Progenitor cell of endocrine pancreas (in vitro differentiated cells): ENCODE measurements at regions not wholly inside any gene's neighbourhood (a gene's known extent, or its start where the extent isn't known, plus 50 kb on each side); places are given as distances from the start of the nearest gene placed in this dataset.

Experiments
- DNase-seq: peaks from one replicate; pipeline ENCODE4 v3.0.0; 2021; ENCODE audit warnings: low spot score; ENCODE audit not compliant: unreplicated experiment
- H3K27ac Mint-ChIP-seq: 2 replicates; pipeline ENCODE4 v1.8.0; 2021; ENCODE audit warnings: mild to moderate bottlenecking, moderate library complexity, mixed read lengths
- H3K27me3 Mint-ChIP-seq: 2 replicates; pipeline ENCODE4 v1.8.0; 2021; ENCODE audit warnings: mixed read lengths
- H3K36me3 Mint-ChIP-seq: 2 replicates; pipeline ENCODE4 v1.8.0; 2022; ENCODE audit warnings: mixed read lengths; ENCODE audit not compliant: insufficient read depth
- H3K4me1 Mint-ChIP-seq: 2 replicates; pipeline ENCODE4 v1.8.0; 2021; ENCODE audit warnings: low read depth, mixed read lengths
- H3K4me3 Mint-ChIP-seq: 2 replicates; pipeline ENCODE4 v1.8.0; 2021; ENCODE audit warnings: low read depth, mild to moderate bottlenecking, moderate library complexity, mixed read lengths
- H3K9me3 Mint-ChIP-seq: 2 replicates; pipeline ENCODE4 v1.8.0; 2021; ENCODE audit warnings: low read depth, mixed read lengths
- TF ChIP-seq, protein P1 (sequence below): fragments of 200-600 bp; sonication (generic); IDR thresholded peaks from one replicate; pipeline ENCODE4 v1.5.0; 2021; ENCODE audit warnings: antibody characterized with exemption, mild to moderate bottlenecking; ENCODE audit not compliant: unreplicated experiment

DNA sequence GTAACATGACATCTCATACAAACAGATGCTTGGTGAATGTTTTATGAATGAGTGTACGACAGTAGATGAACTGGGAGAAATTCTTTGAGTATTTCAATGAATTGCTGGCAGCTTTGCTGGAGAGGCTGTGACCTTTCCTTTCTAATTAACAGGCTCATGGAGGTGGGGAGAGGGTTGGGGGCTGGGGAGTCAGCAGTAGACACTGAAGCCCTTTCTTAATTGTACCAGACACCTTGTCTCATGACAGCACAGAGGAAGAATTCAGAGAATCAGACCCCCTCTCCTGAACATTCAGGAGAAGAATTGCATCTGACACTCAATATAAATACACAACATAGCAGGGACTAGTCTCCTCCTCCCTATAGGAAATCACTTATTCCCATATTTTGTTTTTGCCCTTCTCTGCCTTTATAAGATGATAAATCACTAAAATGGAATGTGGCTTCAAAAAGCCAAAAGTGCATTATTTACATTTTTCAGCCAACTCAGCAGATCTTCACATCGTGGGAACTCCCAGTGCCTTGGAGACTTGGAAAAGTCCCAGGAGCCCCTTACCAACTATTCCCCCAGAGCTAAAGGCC, 66.2 kb upstream of the TPM1 start:
- TF ChIP-seq, protein P1, sequence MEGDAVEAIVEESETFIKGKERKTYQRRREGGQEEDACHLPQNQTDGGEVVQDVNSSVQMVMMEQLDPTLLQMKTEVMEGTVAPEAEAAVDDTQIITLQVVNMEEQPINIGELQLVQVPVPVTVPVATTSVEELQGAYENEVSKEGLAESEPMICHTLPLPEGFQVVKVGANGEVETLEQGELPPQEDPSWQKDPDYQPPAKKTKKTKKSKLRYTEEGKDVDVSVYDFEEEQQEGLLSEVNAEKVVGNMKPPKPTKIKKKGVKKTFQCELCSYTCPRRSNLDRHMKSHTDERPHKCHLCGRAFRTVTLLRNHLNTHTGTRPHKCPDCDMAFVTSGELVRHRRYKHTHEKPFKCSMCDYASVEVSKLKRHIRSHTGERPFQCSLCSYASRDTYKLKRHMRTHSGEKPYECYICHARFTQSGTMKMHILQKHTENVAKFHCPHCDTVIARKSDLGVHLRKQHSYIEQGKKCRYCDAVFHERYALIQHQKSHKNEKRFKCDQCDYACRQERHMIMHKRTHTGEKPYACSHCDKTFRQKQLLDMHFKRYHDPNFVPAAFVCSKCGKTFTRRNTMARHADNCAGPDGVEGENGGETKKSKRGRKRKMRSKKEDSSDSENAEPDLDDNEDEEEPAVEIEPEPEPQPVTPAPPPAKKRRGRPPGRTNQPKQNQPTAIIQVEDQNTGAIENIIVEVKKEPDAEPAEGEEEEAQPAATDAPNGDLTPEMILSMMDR: no peak
- Mint-ChIP-seq H3K4me3 (no peak overlapping the region), H3K4me1 (peaks cover 7% of the 10 kb centered on the region), H3K27me3 (peaks cover 3% of the 10 kb centered on the region), H3K36me3 (no peaks in the 10 kb centered on the region), H3K9me3 (no peaks in the 10 kb centered on the region), H3K27ac (no peak overlapping the region)
- DNase-seq: no peak

DNA sequence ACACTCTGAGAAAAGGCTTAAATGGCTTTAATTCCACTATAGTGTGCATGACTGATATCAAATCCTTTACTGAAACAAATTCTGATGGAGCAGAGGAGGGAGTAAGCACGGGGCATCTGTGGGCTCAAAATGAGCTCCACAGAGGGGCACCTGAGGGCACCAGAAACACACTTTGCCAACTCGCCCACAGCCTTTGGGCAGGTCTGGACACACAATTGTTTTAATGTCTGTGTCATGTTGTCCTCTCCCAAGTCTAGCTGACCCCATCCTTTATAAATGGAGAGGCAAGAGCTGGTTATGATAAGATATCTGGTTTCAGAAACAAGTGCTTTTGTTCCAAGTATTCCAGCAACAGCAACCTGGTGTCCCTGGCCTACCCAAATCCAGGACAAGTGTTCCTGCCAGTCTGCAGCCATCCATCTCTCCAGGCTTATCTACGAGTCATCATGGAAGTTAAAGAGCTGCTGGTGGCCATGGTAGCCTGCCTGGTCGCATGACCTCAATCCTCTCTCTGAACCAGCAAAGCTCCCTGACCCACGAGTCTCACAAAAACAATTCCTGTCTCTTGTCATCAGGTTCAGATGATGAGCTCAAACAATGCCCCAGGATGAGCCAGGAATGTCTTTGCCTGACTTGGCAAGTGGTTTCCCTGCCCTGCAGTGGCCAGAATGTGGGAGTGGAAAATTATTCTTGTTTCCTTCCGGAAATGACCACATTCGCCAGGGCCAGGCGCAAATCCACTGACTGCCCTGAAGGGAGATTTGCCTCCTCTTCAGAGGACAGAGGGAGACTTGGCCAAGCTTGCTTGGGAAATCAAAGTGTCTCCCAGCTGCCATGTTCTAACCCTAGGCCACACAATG, 64.4 kb upstream of the TPM1 start:
- no peak for DNase-seq
- no peaks in the 10 kb centered on the region for H3K36me3 Mint-ChIP-seq
- TF ChIP-seq, protein P1: no peak
- no peak overlapping the region for H3K4me3 Mint-ChIP-seq
- H3K27ac Mint-ChIP-seq: no peak overlapping the region
- no peaks in the 10 kb centered on the region for H3K9me3 Mint-ChIP-seq
- peaks cover 7% of the 10 kb centered on the region for H3K4me1 Mint-ChIP-seq
- no peaks in the 10 kb centered on the region for H3K27me3 Mint-ChIP-seq

DNA sequence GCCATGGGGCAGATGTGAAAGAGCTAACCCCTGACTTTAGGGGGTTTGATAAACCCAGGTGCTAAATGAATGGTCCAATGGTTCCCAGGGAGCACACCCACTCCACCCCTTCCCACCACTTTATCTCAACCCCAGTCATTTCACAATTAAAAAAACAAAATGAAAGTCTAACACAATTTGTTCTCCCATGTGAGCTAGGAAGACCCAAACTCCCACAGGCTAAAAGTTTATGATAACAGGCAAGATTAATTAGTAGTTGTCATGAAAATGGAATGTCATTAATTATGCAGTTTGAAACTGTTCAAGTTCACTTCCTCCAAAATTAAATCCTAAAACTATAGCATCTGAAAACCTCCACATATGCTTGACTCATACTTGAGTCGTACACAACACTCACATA, 63.3 kb upstream of the TPM1 start:
- Mint-ChIP-seq H3K4me3 (no peak overlapping the region), H3K27me3 (no peaks in the 10 kb centered on the region), H3K27ac (no peak overlapping the region), H3K36me3 (no peaks in the 10 kb centered on the region), H3K9me3 (no peaks in the 10 kb centered on the region), H3K4me1 (peaks cover 7% of the 10 kb centered on the region)
- no peak for DNase-seq
- TF ChIP-seq, protein P1: no peak

DNA sequence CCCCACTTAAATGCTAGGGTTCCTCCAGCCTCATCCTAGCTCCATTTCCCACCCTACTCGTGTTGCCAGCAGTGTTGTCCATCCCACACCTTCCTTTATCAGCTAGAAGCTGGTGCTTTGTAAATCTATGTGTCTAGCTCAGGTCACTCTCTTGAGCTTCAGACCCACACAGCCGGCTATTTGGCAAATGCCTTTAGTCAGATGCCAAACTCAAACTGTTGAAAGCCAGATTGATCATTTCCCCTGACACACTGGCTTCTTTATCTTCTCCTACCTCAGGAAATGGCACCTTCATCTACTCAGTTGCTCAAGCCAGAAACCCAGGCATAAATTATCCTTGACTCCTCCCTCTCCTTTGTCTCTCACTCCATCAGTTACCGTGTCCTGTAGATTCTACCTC, 61.5 kb upstream of the TPM1 start:
- Mint-ChIP-seq H3K36me3 (no peaks in the 10 kb centered on the region), H3K27ac (no peak overlapping the region), H3K27me3 (no peaks in the 10 kb centered on the region), H3K4me3 (no peak overlapping the region), H3K9me3 (no peaks in the 10 kb centered on the region), H3K4me1 (peaks cover 4% of the 10 kb centered on the region)
- DNase-seq: no peak
- TF ChIP-seq, protein P1: no peak

DNA sequence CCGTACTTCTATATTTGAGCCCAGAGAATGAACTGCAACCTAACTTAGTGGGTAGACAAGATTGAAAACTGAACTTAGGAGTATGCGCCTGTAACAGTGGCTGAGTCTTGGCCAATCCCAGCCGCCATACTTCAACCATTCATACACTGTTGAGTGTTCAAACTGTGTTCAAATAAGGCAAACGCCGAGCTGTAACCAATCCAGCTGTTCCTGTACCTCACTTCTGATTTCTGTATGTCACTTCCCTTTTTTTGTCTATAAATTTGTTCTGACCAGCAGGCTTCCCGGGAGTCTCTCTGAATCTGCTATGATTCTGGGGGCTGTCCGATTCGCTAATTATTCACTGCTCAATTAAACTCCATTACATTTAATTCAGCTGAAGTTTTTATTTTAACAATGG, 58.6 kb upstream of the TPM1 start:
- Mint-ChIP-seq H3K4me3 (no peak overlapping the region), H3K27ac (no peak overlapping the region), H3K27me3 (peaks cover 3% of the 10 kb centered on the region), H3K9me3 (peaks cover 6% of the 10 kb centered on the region), H3K4me1 (peaks cover 2% of the 10 kb centered on the region), H3K36me3 (no peaks in the 10 kb centered on the region)
- no peak for DNase-seq
- TF ChIP-seq, protein P1: no peak
